Ureter (tissue), 1 donor: ENCODE measurements at regions not wholly inside any gene's neighbourhood (a gene's known extent, or its start where the extent isn't known, plus 50 kb on each side); places are given as distances from the start of the nearest gene placed in this dataset.

Source experiments
- DNase-seq: peaks from one replicate; pipeline ENCODE4 v3.0.0-alpha.2; 2020; ENCODE audit warnings: low spot score
- donor health status: DM: yes; HTN: yes; CAD: no.

- no peak for DNase-seq
Observed at GRCh38 chr1:157189986-157190982, 52.1 kb upstream of the ETV3 start.

GRCh38 chr1:157189096-157189495, 50.9 kb upstream of the ETV3 start:
- no peak for DNase-seq
